ENCODE measurements at regions not wholly inside any gene's neighbourhood (a gene's known extent, or its start where the extent isn't known, plus 50 kb on each side); places are given as distances from the start of the nearest gene placed in this dataset.

- Histone ChIP-seq H3K27ac (ENCODE audit: low read depth in 2 of 2, low read length in 2 of 2) (no peak overlapping the region), H3K36me3 (ENCODE audit: control insufficient read depth in 2 of 3, insufficient read depth in 3 of 3, low read length in 3 of 3) (no peaks in the 10 kb centered on the region), H3K27me3 (ENCODE audit: control insufficient read depth, insufficient read depth, low read length) (no peaks in the 10 kb centered on the region), H3K4me3 (ENCODE audit: low read length in 3 of 3) (peak overlapping the region in 2 of 3 donors; percentile 31 to 36), H3K9me3 (ENCODE audit: control insufficient read depth in 2 of 3, insufficient read depth in 1 of 3, low read length in 3 of 3) (no peaks in the 10 kb centered on the region), H3K9ac (ENCODE audit: low read length in 3 of 3) (no peak overlapping the region), H3K4me1 (ENCODE audit: control insufficient read depth in 2 of 3, insufficient read depth in 2 of 3, low read depth in 1 of 3, low read length in 3 of 3) (no peaks in the 10 kb centered on the region)
- DNase-seq (no peak), FAIRE-seq (no peak)
- intact Hi-C loops (cut with DNase I): no loop called here
- no peak for TF ChIP-seq CTCF (IDR thresholded peaks at IDR 0.05; ENCODE audit: borderline replicate concordance, extremely low read depth, insufficient read depth)
Measured at GRCh38 chr3:150082898-150083654, 112.4 kb upstream of the PFN2 start.

GRCh38 chr3:150081084-150081483 is 110.4 kb upstream of the PFN2 start:
- intact Hi-C loops (cut with DNase I): no loop called here
- no peak for FAIRE-seq
- peaks cover 0 to 5% (median 0%) of the 10 kb centered on the region in 3 donors for H3K9me3 ChIP-seq (ENCODE audit: control insufficient read depth in 2 of 3, insufficient read depth in 1 of 3, low read length in 3 of 3)
- no peaks in the 10 kb centered on the region for H3K4me1 ChIP-seq (ENCODE audit: control insufficient read depth in 2 of 3, insufficient read depth in 2 of 3, low read depth in 1 of 3, low read length in 3 of 3)
- no peaks in the 10 kb centered on the region for H3K27me3 ChIP-seq (ENCODE audit: control insufficient read depth, insufficient read depth, low read length)
- no peak for DNase-seq
- no peak overlapping the region for H3K9ac ChIP-seq (ENCODE audit: low read length in 3 of 3)
- no peak overlapping the region for H3K4me3 ChIP-seq (ENCODE audit: low read length in 3 of 3)
- H3K27ac ChIP-seq (ENCODE audit: low read depth in 2 of 2, low read length in 2 of 2): no peak overlapping the region
- no peaks in the 10 kb centered on the region for H3K36me3 ChIP-seq (ENCODE audit: control insufficient read depth in 2 of 3, insufficient read depth in 3 of 3, low read length in 3 of 3)
- no peak for TF ChIP-seq CTCF (IDR thresholded peaks at IDR 0.05; ENCODE audit: borderline replicate concordance, extremely low read depth, insufficient read depth)

GRCh38 chr3:150080058-150080730 is 109.5 kb upstream of the PFN2 start:
- Histone ChIP-seq H3K4me3 (ENCODE audit: low read length in 3 of 3) (no peak overlapping the region), H3K36me3 (ENCODE audit: control insufficient read depth in 2 of 3, insufficient read depth in 3 of 3, low read length in 3 of 3) (no peaks in the 10 kb centered on the region), H3K27me3 (ENCODE audit: control insufficient read depth, insufficient read depth, low read length) (no peaks in the 10 kb centered on the region), H3K9me3 (ENCODE audit: control insufficient read depth in 2 of 3, insufficient read depth in 1 of 3, low read length in 3 of 3) (peaks cover 0 to 5% (median 0%) of the 10 kb centered on the region in 3 donors), H3K27ac (ENCODE audit: low read depth in 2 of 2, low read length in 2 of 2) (no peak overlapping the region), H3K9ac (ENCODE audit: low read length in 3 of 3) (no peak overlapping the region), H3K4me1 (ENCODE audit: control insufficient read depth in 2 of 3, insufficient read depth in 2 of 3, low read depth in 1 of 3, low read length in 3 of 3) (no peaks in the 10 kb centered on the region)
- no peak for TF ChIP-seq CTCF (IDR thresholded peaks at IDR 0.05; ENCODE audit: borderline replicate concordance, extremely low read depth, insufficient read depth)
- FAIRE-seq: no peak
- intact Hi-C loops (cut with DNase I): no loop called here
- DNase-seq: no peak

Measured in kidney (tissue), 13 donors.